GM21528 (cell line): ENCODE measurements at regions not wholly inside any gene's neighbourhood (a gene's known extent, or its start where the extent isn't known, plus 50 kb on each side); places are given as distances from the start of the nearest gene placed in this dataset.
"Not testable (repeated sequence)": the region's sequence is repeated elsewhere in the genome, so short reads cannot be mapped to it uniquely, and the experiment has no call there.

Experiments
- ATAC-seq: cut with Tn5 transposase; IDR thresholded peaks from one replicate; pipeline ENCODE4 v1.9.1; 2021; ENCODE audit warnings: mild to moderate bottlenecking, moderate library complexity; ENCODE audit not compliant: unreplicated experiment, low FRiP score

- ATAC-seq = no peak
Measured at GRCh38 chr9:10818206-10818605, 205.4 kb upstream of the PTPRD start.

DNA sequence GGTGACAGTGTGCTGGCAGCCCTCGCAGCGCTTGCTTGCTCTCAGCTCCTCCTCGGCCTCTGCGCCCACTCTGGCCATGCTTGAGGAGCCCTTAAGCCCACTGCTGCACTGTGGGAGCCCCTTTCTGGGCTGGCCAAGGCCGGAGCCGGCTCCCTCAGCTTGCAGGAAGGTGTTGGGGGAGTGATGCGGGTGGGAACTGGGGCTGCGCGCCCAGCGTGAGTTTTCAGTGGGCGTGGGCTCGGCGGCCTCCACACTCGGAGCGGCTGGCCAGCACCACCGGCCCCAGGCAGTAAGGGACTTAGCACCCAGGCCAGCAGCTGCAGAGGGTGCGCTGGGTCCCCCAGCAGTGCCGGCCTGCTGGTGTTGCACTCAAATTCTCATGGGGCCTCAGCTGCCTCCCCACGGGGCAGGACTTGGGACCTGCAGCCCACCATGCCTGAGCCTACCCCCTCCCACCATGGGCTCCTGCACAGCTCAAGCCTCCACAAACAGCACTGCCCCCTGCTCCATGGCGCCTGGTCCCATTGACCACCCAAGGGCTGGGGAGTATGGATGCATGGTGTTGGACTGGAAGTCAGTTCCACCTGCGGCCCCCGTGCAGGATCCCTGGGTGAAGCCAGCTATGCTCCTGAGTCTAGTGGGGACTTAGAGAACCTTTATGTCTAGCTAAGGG, 223.1 kb upstream of the PTPRD start:
- ATAC-seq = no peak

DNA sequence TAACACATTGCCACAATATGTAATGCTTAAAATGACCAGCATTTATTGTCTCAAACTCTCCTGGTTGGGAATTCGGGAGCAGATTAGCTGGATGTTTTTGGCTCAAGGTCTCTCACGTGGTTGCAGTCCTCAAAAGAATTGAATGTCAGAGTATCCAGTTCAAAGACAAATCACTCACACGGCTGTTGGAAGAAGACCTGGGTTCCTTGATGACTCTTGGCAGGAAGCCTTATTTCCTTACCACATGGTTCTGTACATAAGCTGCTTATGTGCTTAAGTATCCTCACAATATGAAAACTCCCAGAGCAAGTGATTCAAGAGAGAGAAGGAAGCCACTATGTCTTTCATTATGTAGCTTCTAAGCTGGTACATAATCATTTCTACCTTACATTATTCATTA, 230.3 kb upstream of the PTPRD start:
- no peak for ATAC-seq

DNA sequence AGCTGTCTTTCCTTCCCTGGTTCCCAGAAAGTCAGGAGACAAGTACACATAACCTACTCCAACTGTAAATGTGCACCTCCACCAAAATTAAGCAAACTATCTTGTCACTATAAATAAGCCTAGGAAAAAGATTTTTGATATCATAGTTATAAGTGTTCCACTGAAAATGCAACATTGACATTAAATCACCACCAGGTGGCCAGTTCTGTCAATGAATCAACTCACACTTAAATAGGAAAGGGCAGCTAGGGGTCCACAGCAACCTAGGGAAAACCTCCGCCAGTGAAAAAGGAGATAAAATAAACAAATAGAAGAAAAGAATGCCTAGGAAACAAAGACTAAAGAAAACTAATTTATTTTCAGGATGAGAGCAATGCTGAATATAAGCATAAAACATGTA, 243.0 kb upstream of the PTPRD start:
- ATAC-seq = no peak

- no peak for ATAC-seq
Measured at GRCh38 chr9:10858817-10859216, 246.0 kb upstream of the PTPRD start.

- no peak for ATAC-seq
Measured at GRCh38 chr9:10863476-10863875, 250.7 kb upstream of the PTPRD start.

DNA sequence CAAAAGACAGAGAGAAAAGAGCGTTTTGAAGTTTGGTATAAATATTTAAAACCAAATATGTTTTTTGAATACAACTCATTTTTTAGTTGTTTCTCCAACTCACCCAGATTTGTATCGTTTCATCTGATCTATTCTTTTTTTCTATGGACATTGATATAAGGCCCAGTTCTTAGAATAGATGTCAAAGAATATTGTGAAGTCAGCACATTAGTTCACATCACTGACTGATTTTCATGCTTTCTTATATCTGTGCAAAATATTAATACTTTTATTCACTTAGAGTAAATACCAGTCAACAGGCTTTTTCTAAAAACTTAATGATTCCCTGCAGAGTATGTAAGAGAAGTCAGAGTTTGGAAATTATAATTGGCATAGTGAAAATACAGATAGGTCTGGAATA, 254.4 kb upstream of the PTPRD start:
- no peak for ATAC-seq

- ATAC-seq = no peak
Measured at GRCh38 chr9:10869687-10870086, 256.9 kb upstream of the PTPRD start.

GRCh38 chr9:10873999-10874398, 261.2 kb upstream of the PTPRD start:
- no peak for ATAC-seq

DNA sequence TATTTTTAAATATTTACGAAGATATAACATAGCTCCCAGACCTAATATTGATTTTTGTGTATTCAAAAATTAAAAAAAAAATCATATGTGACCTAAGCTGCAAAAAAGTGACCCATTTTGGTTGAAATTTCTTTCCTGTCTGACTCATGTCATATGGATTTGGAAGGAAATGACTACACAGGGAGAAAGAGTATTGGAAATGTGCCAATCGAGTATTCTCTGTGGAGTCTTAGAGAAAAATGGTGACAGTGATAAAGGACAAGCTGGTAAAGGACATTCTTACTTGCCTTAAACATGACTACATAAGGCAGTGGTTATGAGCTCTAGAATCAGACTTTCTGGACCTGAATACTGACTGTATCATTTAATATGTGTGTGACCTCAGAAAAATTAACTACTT, 262.9 kb upstream of the PTPRD start:
- no peak for ATAC-seq

- no peak for ATAC-seq
Measured at GRCh38 chr9:10876333-10876732, 263.5 kb upstream of the PTPRD start.

- not testable (repeated sequence) for ATAC-seq
Measured at GRCh38 chr9:10890266-10890665, 277.5 kb upstream of the PTPRD start.

DNA sequence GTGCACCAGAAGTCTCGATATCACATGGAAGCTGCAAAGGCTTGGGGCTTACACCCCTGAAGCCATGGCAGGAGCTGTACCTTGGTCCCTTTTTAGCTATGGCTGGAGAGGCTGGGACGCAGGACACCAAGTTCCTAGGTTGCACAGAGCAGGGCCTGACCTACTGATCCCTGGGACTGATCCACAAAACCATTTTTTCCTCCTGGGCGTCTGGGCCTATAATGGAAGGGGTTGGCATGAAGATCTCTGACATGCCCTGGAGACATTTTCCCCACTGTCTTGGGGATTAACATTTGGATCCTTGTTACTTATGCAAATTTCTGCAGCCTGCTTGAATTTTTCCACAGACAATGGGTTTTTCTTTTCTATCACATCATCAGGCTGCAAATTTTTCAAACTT, 286.7 kb upstream of the PTPRD start:
- no peak for ATAC-seq

- no peak for ATAC-seq
Measured at GRCh38 chr9:10903969-10904368, 291.2 kb upstream of the PTPRD start.

DNA sequence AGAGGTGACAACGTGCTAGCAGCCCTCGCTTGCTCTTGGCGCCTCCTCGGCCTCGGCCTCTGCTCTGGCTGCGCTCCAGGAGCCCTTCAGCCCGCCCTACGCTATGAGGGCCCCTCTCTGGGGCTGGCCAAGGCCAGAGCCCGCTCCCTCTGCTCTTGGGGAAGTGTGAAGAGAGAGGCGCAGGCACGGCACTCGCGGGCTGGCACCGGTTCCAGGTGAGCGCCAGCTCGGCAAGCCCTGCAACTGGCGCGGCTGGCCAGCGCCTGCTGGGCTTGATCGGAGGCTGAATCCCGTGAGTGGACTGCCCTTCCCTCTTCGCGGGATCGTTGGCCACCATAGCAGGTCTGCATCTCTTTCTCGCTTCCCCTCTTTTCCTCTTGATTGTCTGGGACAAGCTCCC, 298.0 kb upstream of the PTPRD start:
- no peak for ATAC-seq

DNA sequence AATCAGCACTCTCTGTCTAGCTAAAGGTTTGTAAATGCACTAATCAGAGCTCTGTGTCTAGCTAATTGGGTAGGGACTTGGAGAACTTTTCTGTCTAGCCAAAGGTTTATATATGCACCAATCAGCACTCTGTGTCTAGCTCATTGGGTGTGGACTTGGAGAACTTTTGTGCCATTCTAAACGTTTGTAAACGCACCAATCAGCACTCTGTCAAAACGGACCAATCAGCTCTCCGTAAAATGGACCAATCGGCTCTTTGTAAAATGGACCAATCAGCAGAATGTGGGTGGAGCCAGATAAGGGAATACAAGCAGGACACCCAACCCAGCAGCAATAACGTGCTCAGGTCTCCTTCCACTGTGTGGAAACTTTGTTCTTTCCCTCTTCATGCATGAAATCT, 298.6 kb upstream of the PTPRD start:
- no peak for ATAC-seq

DNA sequence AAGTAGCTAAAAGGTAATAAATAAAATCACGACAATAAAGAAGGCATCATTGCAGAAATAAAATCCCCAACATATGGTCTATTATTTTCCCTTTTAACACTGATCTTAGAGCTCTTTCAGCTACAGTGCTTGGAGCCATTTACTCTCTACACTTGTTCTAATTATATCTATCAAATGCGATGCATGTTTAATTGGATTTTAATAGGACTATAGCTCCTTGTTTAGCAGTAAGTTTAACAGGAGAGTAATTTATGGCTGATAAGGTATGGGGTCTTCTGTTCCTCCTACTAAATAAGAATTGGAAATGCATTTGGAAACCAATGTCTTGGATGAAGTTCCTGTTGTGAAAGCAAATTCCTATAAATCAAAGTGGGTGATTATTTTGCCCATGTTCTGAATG, 304.2 kb upstream of the PTPRD start:
- ATAC-seq = no peak

- ATAC-seq = no peak
Measured at GRCh38 chr9:10921671-10922070, 308.9 kb upstream of the PTPRD start.

DNA sequence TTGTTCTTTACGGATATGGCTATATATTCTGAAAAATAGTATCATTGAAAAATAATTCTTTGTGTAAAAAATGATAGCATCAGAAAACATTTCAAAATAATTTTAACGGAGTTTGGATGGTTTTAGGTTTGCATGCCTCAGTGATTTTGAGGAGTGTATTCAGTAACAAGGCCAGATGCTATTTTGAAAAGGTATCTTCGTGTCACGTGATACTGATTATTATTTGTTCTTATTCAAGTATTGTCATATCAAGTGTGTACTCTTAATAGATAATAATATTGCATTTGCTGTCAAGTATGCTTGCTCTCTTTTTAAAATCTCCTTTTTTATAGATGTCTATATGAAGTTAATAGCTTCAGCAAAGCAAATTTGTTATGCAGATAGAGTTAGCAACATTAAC, 313.1 kb upstream of the PTPRD start:
- no peak for ATAC-seq

GRCh38 chr9:10928372-10928771, 315.6 kb upstream of the PTPRD start:
- ATAC-seq = no peak

DNA sequence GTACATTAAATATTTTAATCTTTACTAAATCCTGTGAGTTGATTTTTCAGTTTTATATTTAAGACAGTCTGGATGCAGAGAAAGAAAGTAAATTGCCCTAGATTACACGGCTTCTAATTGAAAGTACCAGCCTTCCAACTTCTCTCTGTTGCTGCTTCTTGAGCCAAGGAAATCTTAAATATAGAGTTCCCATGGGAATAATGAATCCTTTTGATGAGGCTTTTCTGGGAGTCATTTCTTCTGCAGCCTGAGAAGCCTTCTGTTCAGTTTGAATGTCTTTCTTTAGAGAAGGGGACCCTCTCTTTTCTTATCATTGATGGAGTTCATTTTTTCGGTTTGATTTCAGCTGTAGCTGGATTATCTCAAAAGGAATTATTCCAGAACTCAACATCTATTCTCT, 317.3 kb upstream of the PTPRD start:
- ATAC-seq = no peak

- ATAC-seq = no peak
Measured at GRCh38 chr9:10946676-10947410, 334.0 kb upstream of the PTPRD start.
